ENCODE measurements at regions not wholly inside any gene's neighbourhood (a gene's known extent, or its start where the extent isn't known, plus 50 kb on each side); places are given as distances from the start of the nearest gene placed in this dataset.

- Mint-ChIP-seq H3K36me3 (ENCODE audit: low read depth) (peaks cover 7% of the 10 kb centered on the region), H3K9me3 (peaks cover 23% of the 10 kb centered on the region), H3K27ac (no peak overlapping the region), H3K4me1 (peaks cover 4% of the 10 kb centered on the region), H3K27me3 (ENCODE audit: insufficient read depth) (no peaks in the 10 kb centered on the region), H3K4me3 (no peak overlapping the region)
- Histone ChIP-seq H3K27ac (ENCODE audit: low read depth, low read length) (no peak overlapping the region), H3K9me3 (ENCODE audit: control insufficient read depth, low read length) (peaks cover 21% of the 10 kb centered on the region), H3K27me3 (ENCODE audit: control insufficient read depth, insufficient read depth, low read length, poor library complexity, severe bottlenecking) (no peaks in the 10 kb centered on the region), H3K4me3 (ENCODE audit: low read length) (no peak overlapping the region), H3K4me1 (ENCODE audit: control insufficient read depth, insufficient read depth, low read length) (no peaks in the 10 kb centered on the region), H3K9ac (ENCODE audit: extremely low read depth, low read length, poor library complexity, severe bottlenecking) (no peak overlapping the region), H3K36me3 (ENCODE audit: control insufficient read depth, insufficient read depth, low read length) (no peaks in the 10 kb centered on the region)
- 84 to 91% methylated on average over 2 to 4 of the region's 4 CpGs for WGBS, 2 experiments (ENCODE audit: insufficient coverage in 1 of 2, insufficient read length in 1 of 2)
- DNase-seq = no peak
- TF ChIP-seq CTCF (conservative IDR thresholded peaks at IDR 0.05) = no peak
Observed at GRCh38 chr18:64438178-64438577, 289.3 kb upstream of the LINC00305 start.

GRCh38 chr18:64436111-64436510 lies 287.2 kb upstream of the LINC00305 start:
- Mint-ChIP-seq H3K27ac (no peak overlapping the region), H3K9me3 (peaks cover 30% of the 10 kb centered on the region), H3K4me1 (peaks cover 4% of the 10 kb centered on the region), H3K4me3 (no peak overlapping the region), H3K27me3 (ENCODE audit: insufficient read depth) (no peaks in the 10 kb centered on the region), H3K36me3 (ENCODE audit: low read depth) (peaks cover 7% of the 10 kb centered on the region)
- peaks cover 23% of the 10 kb centered on the region for H3K9me3 ChIP-seq (ENCODE audit: control insufficient read depth, low read length)
- no peaks in the 10 kb centered on the region for H3K36me3 ChIP-seq (ENCODE audit: control insufficient read depth, insufficient read depth, low read length)
- no peak overlapping the region for H3K4me3 ChIP-seq (ENCODE audit: low read length)
- H3K27ac ChIP-seq (ENCODE audit: low read depth, low read length) = no peak overlapping the region
- H3K4me1 ChIP-seq (ENCODE audit: control insufficient read depth, insufficient read depth, low read length) = no peaks in the 10 kb centered on the region
- 7 to 83% methylated on average over 1 of the region's 1 CpG for WGBS, 2 experiments (ENCODE audit: insufficient coverage in 1 of 2, insufficient read length in 1 of 2)
- TF ChIP-seq CTCF (conservative IDR thresholded peaks at IDR 0.05) = no peak
- no peak overlapping the region for H3K9ac ChIP-seq (ENCODE audit: extremely low read depth, low read length, poor library complexity, severe bottlenecking)
- no peak for DNase-seq
- H3K27me3 ChIP-seq (ENCODE audit: control insufficient read depth, insufficient read depth, low read length, poor library complexity, severe bottlenecking) = no peaks in the 10 kb centered on the region

GRCh38 chr18:64419156-64419555 lies 270.3 kb upstream of the LINC00305 start:
- no peaks in the 10 kb centered on the region for H3K27me3 ChIP-seq (ENCODE audit: control insufficient read depth, insufficient read depth, low read length, poor library complexity, severe bottlenecking)
- Mint-ChIP-seq H3K4me3 (no peak overlapping the region), H3K27ac (no peak overlapping the region), H3K4me1 (peaks cover 32% of the 10 kb centered on the region), H3K27me3 (ENCODE audit: insufficient read depth) (peaks cover 4% of the 10 kb centered on the region), H3K36me3 (ENCODE audit: low read depth) (peaks cover 5% of the 10 kb centered on the region), H3K9me3 (peaks cover 10% of the 10 kb centered on the region)
- H3K27ac ChIP-seq (ENCODE audit: low read depth, low read length) = no peak overlapping the region
- peaks cover 4% of the 10 kb centered on the region for H3K9me3 ChIP-seq (ENCODE audit: control insufficient read depth, low read length)
- no peak overlapping the region for H3K4me3 ChIP-seq (ENCODE audit: low read length)
- H3K36me3 ChIP-seq (ENCODE audit: control insufficient read depth, insufficient read depth, low read length) = no peaks in the 10 kb centered on the region
- peaks cover 11% of the 10 kb centered on the region for H3K4me1 ChIP-seq (ENCODE audit: control insufficient read depth, insufficient read depth, low read length)
- TF ChIP-seq CTCF (conservative IDR thresholded peaks at IDR 0.05) = no peak
- 93% methylated on average over 2 of the region's 2 CpGs; no CpG with 5 or more reads in 1 of the 2 experiments for WGBS, 2 experiments (ENCODE audit: insufficient coverage in 1 of 2, insufficient read length in 1 of 2)
- DNase-seq = no peak
- H3K9ac ChIP-seq (ENCODE audit: extremely low read depth, low read length, poor library complexity, severe bottlenecking) = no peak overlapping the region

All from endodermal cell (in vitro differentiated cells).